Hepatocyte (in vitro differentiated cells): ENCODE measurements at regions not wholly inside any gene's neighbourhood (a gene's known extent, or its start where the extent isn't known, plus 50 kb on each side); places are given as distances from the start of the nearest gene placed in this dataset.

Experiments
- DNase-seq: peaks from one replicate; pipeline ENCODE4 v3.0.0-alpha.2; 2016; ENCODE audit warnings: low spot score
- H2AFZ ChIP-seq: fragments of 200-600 bp; sonication (generic); 2 replicates; pipeline ENCODE4 v1.6.0; 2016; ENCODE audit warnings: antibody characterized with exemption, mild to moderate bottlenecking
- H3K27ac ChIP-seq: fragments of 200-600 bp; sonication (generic); 2 replicates; pipeline ENCODE4 v1.5.1; 2016; ENCODE audit warnings: mild to moderate bottlenecking
- H3K27me3 ChIP-seq: fragments of 200-600 bp; sonication (generic); 2 replicates; pipeline ENCODE4 v1.6.1; 2016
- H3K36me3 ChIP-seq: fragments of 200-600 bp; sonication (generic); replicated peaks from 2 replicates; pipeline ENCODE4 v1.5.1; 2016; ENCODE audit warnings: low read depth; ENCODE audit not compliant: insufficient read depth
- H3K4me1 ChIP-seq: fragments of 200-600 bp; sonication (generic); 2 replicates; pipeline ENCODE4 v1.5.1; 2016; ENCODE audit warnings: mild to moderate bottlenecking, moderate library complexity; ENCODE audit not compliant: insufficient read depth
- H3K4me2 ChIP-seq: fragments of 200-600 bp; sonication (generic); 2 replicates; pipeline ENCODE4 v1.6.0; 2016
- H3K4me3 ChIP-seq: fragments of 200-600 bp; sonication (generic); 2 replicates; pipeline ENCODE4 v1.5.1; 2016; ENCODE audit warnings: mild to moderate bottlenecking
- H3K79me2 ChIP-seq: fragments of 200-600 bp; sonication (generic); 2 replicates; pipeline ENCODE4 v1.6.0; 2017; ENCODE audit warnings: mild to moderate bottlenecking
- H3K9me2 ChIP-seq: fragments of 200-600 bp; sonication (generic); replicated peaks from 2 replicates; pipeline ENCODE4 v1.6.0; 2017; ENCODE audit warnings: mild to moderate bottlenecking; ENCODE audit not compliant: insufficient read depth
- H3K9me3 ChIP-seq: fragments of 200-600 bp; sonication (generic); 2 replicates; pipeline ENCODE4 v1.5.1; 2016; ENCODE audit warnings: low read depth, mild to moderate bottlenecking
- H4K20me1 ChIP-seq: fragments of 200-600 bp; sonication (generic); 2 replicates; pipeline ENCODE4 v1.6.0; 2016; ENCODE audit warnings: mild to moderate bottlenecking; ENCODE audit not compliant: insufficient read depth, poor library complexity, severe bottlenecking
- CTCF ChIP-seq: fragments of 200-600 bp; sonication (generic); IDR thresholded peaks from 2 replicates; pipeline ENCODE4 v1.5.1; 2016; ENCODE audit warnings: antibody characterized with exemption, mild to moderate bottlenecking; ENCODE audit not compliant: poor library complexity
- EZH2 ChIP-seq: fragments of 200-600 bp; sonication (generic); IDR thresholded peaks from 2 replicates; pipeline ENCODE4 v1.6.1; 2016; ENCODE audit warnings: antibody characterized with exemption, mild to moderate bottlenecking, borderline replicate concordance
- EZH2phosphoT487 ChIP-seq: fragments of 200-600 bp; sonication (generic); IDR thresholded peaks from one replicate; pipeline ENCODE4 v1.6.1; 2018; ENCODE audit warnings: antibody characterized with exemption, mild to moderate bottlenecking, low read depth, moderate library complexity; ENCODE audit not compliant: unreplicated experiment, severe bottlenecking
- WGBS: methylation state at CpG from one replicate; pipeline ENCODE4 v1.1.6; 2016; ENCODE audit warnings: low lambda C conversion rate; ENCODE audit errors: missing lambda C conversion rate; 5-methylcytosine and 5-hydroxymethylcytosine counted together

- no peak for TF ChIP-seq CTCF
- TF ChIP-seq EZH2: no peak
- no peak for TF ChIP-seq EZH2phosphoT487
- peak overlapping the region; percentile 95 for H3K4me2 ChIP-seq
- peak; percentile 25 for DNase-seq
- WGBS: 38% methylated on average over 16 of the region's 16 CpGs
- no peaks in the 10 kb centered on the region for H3K9me3 ChIP-seq
- H4K20me1 ChIP-seq: no peaks in the 10 kb centered on the region
- H3K27me3 ChIP-seq: peaks cover 26% of the 10 kb centered on the region
- H3K36me3 ChIP-seq: no peaks in the 10 kb centered on the region
- peaks cover 11% of the 10 kb centered on the region for H3K4me1 ChIP-seq
- no peaks in the 10 kb centered on the region for H3K9me2 ChIP-seq
- no peaks in the 10 kb centered on the region for H3K79me2 ChIP-seq
- H2AFZ ChIP-seq: no peak overlapping the region
- H3K27ac ChIP-seq: peak overlapping the region; percentile 37
- no peak overlapping the region for H3K4me3 ChIP-seq
These were observed 81.1 kb upstream of the PRKG1 start for GRCh38 chr10:50992972-50993766.

GRCh38 chr10:50993771-50994251, 80.5 kb upstream of the PRKG1 start:
- Histone ChIP-seq H3K4me1 (peaks cover 11% of the 10 kb centered on the region), H2AFZ (no peak overlapping the region), H4K20me1 (no peaks in the 10 kb centered on the region), H3K4me3 (no peak overlapping the region), H3K27me3 (peaks cover 26% of the 10 kb centered on the region), H3K27ac (peak overlapping the region; percentile 37), H3K79me2 (no peaks in the 10 kb centered on the region), H3K9me2 (no peaks in the 10 kb centered on the region), H3K9me3 (no peaks in the 10 kb centered on the region), H3K36me3 (no peaks in the 10 kb centered on the region), H3K4me2 (peak overlapping the region; percentile 95)
- 36% methylated on average over 3 of the region's 3 CpGs for WGBS
- DNase-seq: peak; percentile 22
- TF ChIP-seq EZH2 (no peak), CTCF (no peak), EZH2phosphoT487 (no peak)

- 70% methylated on average over 2 of the region's 2 CpGs for WGBS
- no peak for DNase-seq
- no peaks in the 10 kb centered on the region for H3K9me2 ChIP-seq
- no peak overlapping the region for H3K4me3 ChIP-seq
- no peak overlapping the region for H3K4me2 ChIP-seq
- H3K4me1 ChIP-seq: peaks cover 10% of the 10 kb centered on the region
- H4K20me1 ChIP-seq: no peaks in the 10 kb centered on the region
- no peak overlapping the region for H2AFZ ChIP-seq
- TF ChIP-seq EZH2 (no peak), EZH2phosphoT487 (no peak), CTCF (no peak)
- H3K36me3 ChIP-seq: no peaks in the 10 kb centered on the region
- H3K27me3 ChIP-seq: peaks cover 7% of the 10 kb centered on the region
- H3K79me2 ChIP-seq: no peaks in the 10 kb centered on the region
- no peaks in the 10 kb centered on the region for H3K9me3 ChIP-seq
- no peak overlapping the region for H3K27ac ChIP-seq
These were observed 76.8 kb upstream of the PRKG1 start for GRCh38 chr10:50997461-50997860.
